AG08395 (cell line): ENCODE measurements at regions not wholly inside any gene's neighbourhood (a gene's known extent, or its start where the extent isn't known, plus 50 kb on each side); places are given as distances from the start of the nearest gene placed in this dataset.
"Not testable (repeated sequence)": the region's sequence is repeated elsewhere in the genome, so short reads cannot be mapped to it uniquely, and the experiment has no call there.

ENCODE experiments used
- DNase-seq: peaks from one replicate; pipeline ENCODE4 v3.0.0; 2012; ENCODE audit warnings: mixed read lengths, low spot score

DNA sequence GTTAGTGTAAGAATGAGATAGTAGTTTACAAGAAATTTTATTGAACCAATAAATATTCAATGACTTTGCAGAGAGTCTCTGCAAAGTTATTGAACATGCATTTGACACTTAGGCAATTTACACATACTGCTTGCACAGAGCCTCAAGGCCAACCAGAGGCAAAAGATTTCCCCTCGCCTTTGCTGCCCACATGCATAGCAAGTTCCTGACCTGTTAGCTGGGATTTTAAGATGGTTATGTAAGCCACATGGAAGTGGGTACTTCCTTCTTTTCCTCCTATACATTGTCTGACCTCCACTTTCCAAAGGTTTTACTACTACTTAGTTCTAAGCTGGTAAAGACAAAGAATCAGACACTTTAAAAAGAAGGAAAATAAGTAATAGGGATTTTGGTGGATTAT is 430.1 kb upstream of the FRG1 start:
- no peak for DNase-seq

DNA sequence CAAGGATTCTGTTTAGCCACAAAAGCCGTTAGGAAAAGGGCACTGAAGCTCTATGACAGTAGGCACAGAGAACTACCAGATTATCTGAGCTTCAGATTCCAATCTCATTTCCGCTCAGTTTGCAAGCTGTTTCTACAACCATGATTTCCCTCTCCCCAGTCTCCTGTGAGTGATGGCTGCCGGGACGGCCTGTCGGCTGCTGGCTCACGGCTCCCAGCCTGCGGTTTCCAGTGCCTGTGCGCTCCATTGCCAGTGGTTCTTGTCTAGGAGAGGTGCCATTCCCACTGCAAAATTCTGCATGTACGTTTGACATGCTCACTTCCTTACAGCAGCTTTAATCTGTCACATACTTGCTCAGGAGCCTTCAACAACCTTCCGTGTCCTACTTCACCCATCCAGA is 429.1 kb upstream of the FRG1 start:
- no peak for DNase-seq

DNA sequence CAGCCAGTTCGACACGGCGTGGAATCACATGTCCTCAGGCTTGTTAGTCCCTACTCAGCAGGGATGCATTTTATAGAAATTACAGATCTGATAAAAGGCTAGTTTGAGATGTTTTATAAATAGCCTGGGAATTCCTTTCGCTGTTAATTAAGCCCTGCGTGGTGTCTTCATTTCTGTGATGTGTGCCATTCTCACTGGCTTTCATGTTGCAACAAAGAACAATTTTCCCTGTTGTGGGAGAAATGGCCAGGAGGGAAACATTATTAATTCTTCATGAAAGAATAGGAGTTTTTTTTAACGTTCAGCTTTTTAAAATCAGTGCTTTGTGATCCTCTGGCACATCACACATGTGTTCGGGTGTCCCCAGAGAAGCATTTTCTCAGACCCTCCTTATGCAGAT is 427.3 kb upstream of the FRG1 start:
- no peak for DNase-seq

DNA sequence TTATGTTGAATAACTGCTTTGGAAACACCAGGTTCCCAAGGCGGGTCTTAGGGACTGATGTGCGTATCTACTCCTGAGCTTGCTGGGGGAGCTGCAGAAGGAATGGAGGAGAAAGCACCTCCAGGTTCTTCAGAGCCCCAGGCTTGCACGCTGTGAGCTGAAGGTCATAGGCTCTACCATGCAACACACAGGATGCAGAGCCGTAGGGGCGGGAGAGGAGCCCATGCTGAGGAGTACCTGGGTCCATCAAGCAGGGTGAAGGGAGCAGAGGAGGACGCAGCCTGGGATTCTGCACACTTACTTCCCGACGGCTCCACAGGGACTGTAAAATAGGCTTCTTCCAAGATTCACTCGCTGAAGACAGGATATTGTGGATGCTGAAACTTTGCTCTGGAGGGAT is 426.5 kb upstream of the FRG1 start:
- no peak for DNase-seq

DNA sequence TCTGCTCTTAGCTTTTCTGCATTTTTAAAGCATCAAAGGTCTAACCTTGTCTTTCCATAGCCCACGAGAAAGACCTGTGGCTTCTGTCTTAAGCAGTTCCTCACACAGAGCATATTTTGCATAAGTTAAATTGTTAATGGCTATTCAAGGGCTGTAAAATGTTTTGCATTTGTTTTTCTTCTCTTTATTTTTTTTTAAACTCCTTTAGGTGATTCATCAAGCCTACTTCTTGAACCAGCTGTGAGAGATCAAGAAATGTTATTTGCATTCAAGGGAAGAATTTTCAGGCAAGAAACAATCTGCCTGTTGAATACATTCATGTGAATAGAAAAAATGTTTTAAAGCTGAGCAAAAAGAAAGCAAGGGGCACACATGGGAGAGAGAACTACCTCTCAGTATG is 423.8 kb upstream of the FRG1 start:
- no peak for DNase-seq

DNA sequence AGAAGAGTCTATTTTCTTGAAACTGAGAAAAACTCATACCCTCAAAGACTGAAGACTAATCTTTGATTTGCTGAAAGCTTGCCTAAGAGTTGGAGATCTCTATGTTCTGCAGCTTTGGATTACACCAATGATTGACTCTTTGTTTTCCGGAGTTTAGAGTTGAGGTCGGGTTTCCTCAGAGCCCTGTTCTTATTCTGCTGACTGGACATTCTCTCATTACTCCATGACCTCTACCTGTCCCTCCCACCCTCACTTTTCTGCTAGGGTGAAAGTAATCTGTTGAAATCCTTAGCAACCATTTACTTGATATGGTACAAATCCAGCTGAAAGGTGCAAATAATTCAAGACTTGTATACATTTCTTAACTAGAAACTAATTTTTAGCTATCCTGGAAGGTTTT is 421.5 kb upstream of the FRG1 start:
- DNase-seq = no peak

DNA sequence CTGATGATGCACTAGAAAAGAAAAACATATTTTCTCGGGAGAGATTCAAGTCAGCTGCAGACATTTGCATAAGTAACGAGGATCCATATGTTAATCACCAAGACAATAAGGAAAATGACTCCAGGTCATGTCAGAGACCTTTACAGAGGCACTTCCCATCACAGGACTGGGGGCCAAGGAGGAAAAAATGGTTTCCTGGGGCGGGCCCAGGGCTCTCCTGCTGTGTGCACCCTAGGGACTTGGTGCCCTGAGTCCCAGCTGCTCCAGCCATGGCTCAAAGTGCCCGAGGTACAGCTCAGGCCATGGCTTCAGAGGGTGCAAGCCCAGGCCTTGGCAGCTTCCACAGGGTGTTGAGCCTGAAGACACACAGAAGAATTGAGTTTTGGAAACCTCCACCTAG is 415.4 kb upstream of the FRG1 start:
- no peak for DNase-seq

DNA sequence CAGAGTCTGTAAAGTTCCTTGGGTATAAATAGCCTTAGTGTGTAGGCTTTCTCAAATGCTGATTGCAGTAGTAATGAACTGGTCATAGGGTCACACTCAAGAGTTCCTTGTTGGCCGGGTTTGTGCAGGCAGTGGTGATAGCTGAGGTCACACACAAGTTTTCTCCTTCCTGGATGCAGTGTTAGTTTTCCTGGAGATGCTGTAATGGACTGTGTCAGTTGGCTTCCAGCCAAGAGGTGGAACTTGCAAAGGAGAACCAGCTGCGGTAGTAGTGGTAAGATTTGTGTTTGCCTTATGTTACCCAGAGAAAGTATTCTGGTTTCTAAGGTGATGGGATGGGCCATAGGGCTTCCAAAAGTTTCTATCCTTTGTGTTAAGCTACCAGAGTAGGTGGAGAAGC is 409.8 kb upstream of the FRG1 start:
- DNase-seq = no peak

DNA sequence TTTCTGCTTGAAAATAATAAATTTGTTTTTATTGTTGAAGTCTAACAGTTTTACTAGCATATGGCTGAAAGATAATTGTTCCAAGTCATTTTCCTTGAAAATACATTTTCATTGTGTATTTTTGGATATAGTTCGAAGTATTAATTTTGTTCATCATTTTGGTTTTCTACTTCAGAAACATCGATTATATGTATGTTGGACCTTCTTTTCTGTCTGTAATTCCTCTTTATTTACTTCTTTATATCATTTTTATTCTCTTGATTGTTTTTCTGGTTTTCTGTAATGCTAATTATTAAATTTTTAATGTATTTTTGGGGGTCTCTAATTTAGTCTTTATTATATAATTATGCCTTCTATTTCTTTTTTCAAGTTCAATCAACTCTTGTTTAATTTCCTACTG is 407.1 kb upstream of the FRG1 start:
- DNase-seq = no peak

DNA sequence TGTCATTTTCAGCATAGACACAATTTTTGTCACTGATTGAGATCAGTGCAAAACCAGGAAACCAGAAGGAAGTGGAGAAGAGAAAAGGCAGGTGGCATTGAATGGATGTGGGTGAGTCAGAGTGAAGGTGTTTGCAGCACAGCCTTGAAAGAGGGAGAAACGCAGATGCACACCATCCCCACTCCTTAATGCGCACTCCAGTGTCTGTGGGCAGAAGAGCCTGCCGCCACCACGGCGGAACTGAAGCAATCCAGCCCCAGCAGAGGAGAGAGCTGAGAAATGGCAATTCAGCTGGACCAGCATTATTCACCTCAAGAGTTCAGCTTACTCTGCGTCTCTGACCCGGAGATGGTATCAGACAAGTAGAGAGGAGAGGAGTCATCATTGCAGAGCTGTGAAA is 393.1 kb upstream of the FRG1 start:
- no peak for DNase-seq

DNA sequence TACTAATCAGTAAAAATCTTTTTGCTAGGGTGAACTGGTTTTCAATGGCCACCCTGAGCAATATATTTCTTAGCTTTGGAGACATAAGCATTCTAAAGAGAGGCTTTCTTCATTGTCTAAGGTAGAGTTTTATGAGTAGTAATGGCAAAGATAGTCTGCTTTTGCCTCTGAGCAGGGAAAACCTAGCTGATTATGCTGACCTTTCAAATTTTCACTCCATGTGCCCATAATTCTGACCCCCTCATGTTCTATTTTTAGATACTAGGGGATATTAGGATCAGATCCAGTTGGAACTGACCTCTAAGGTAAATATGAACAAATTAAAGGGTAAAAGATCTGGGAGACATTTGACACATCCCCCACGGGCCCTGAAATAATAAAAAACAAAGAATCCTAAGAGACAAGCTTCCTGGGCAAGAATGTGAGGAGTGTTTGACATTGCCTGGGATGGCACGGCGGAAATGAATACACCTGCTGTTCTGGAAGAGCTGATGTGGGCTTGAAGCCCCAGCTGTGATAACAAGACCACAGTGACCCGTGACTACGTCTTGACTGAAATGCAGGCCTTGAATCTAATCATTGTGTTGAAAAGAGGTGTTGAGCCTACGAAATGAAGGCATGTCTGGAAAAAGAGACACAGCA is 392.1 kb upstream of the FRG1 start:
- DNase-seq = no peak

DNA sequence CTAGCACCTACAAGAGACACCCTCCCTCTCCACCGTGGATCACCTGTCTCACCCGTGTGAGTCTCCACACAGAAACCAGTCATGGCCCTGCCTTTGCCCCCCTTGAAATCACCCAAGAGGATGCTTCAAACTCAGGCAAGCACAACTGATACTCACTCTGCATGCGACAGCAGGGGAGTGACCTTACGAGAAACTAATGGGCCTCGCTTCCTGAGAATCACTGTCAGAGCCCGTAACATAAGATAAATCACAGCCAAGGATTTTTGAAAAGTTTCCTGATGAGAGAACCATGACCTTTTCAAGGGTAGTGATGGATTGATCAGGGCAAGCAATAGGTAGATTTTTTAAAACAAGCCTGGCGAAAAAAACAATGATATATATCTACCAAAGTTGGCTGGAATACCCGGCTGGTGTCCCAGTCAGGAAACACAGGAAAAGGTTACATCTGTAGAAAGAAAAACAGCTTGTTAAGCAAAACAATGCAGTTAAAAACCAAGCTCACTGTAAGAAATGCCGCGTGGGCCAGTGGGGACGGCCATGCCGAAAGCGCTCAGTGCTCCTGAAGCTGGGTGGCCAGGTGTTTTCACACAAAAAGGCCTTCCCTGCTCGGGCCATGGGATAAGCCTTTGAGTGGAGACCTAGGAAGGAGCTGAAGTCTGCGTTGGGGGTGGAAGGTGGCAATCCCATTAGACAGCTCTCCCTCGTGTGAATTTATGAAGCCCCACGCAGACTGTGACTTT is 388.6 kb upstream of the FRG1 start:
- DNase-seq = not testable (repeated sequence)

DNA sequence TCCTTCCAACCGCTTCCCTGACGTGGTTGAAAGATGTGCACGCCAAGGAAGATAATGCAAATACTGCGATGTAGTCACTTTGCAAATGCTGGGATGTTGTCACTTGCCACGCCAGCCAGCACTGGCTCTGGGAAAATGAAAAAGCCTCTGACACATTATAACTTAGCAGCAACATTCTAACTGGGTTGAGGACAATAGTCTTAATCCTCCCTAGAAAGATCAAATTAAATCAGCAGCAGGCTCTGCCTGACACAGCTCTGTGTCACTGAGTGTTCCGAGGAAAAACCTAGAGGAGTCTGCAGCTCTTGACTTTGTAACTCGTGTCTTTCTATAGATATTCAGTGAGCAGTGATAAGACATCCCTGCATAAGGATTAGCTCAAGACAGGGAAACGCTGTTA is 380.1 kb upstream of the FRG1 start:
- DNase-seq = not testable (repeated sequence)

DNA sequence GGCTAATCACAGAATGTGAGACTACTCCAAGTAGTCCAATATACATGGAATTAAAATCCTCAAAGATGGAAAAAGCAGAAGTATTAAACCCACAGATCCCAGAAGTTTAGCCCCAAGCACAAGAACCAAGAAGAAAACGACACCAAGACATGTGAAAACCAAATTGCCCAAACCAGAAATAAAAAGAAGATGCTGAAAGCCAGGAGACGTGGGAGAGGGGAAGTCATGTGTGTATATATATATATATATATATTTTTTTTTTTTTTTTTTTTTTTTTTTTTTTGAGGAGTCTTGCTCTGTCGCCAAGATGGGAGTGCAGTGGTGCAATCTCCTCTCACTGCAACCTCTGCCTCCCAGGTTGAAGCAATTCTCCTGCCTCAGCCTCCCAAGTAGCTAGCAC is 376.9 kb upstream of the FRG1 start:
- not testable (repeated sequence) for DNase-seq

DNA sequence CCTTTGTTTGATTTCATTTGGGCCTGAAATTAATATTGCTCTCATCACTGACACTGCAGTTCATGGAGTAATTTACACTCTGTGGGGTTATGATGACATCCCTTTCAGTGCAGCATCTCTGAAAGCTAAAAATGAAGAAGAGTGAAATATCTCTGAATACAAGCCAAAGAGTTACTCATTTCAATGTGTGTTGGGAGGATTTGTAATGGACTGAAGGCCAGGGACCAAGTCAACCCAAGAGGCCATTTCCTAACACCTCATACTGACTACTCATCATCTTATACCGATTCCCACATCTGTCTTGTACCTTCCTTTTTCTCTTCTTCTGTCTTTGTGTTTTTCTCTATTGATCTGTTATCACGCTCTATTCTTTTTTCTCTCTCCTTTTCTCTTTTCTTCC is 374.4 kb upstream of the FRG1 start:
- not testable (repeated sequence) for DNase-seq

DNA sequence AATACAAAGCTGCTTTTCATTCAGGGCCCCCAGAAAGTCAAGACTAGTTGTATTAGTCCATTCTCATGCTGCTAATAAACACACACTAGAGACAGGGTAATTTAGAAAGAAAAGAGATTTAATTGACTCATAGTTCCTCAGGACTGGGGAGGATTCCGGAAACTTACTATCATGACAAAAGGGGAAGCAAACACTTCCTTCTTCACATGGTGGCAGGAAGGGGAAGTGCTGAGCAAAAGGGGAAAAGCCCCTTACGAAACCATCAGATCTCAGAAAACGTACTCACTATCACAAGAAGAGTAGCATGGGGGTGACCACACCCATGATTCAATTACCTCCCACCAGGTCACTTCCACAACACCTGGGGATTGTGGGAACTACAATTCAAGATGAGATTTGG is 373.8 kb upstream of the FRG1 start:
- DNase-seq = not testable (repeated sequence)

DNA sequence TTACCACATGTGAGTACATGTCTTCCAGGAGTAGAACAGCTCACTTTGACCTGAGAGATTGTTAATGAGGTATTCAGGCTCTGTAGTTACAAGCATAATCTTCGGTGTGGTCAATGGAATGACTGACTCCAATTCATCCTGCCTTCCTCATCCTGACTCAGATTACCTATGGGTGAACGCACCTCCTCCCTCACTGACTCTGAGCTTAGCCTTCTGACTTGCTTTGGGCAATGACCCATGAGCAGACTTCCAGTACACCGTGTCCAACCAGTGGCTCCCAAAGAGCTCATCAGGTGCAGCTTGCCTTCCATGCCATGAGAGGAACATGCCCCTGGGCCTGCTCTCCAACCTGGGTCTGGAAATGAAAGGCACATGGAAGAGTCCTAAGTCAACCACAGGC is 361.0 kb upstream of the FRG1 start:
- DNase-seq = not testable (repeated sequence)

DNA sequence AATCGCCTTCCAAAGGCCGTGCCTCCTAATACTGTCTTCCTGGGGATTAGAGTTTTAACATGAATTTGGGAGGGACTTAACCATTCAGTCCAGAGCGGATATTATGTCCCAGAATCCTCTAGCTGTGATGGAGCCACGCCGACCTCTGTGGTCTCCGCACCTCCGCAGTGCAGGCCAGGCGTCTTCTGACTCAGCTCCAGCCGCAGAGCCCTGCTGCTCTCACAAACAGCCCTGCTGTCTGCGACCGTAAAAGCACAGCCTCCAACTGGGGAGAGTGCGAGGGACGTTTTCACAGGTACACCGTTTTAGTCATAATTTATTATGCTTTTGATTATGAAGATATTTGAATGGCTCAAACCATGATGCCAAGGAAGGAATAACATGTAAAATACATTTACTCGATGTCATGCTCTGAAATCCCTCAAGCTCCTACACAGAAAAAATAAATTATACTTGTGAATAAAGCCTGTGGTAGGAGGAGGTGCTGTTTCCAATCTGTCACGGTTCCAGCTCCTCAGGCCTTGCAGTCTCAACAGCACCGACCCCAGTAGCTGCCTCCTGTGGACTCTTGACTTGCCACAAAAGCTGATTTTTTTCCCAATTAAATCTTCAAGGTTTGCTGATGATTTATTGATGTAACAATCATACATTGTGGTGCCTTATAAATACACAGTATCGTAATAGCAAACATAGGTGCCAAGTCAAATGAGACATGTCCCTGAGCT is 353.6 kb upstream of the FRG1 start:
- not testable (repeated sequence) for DNase-seq

DNA sequence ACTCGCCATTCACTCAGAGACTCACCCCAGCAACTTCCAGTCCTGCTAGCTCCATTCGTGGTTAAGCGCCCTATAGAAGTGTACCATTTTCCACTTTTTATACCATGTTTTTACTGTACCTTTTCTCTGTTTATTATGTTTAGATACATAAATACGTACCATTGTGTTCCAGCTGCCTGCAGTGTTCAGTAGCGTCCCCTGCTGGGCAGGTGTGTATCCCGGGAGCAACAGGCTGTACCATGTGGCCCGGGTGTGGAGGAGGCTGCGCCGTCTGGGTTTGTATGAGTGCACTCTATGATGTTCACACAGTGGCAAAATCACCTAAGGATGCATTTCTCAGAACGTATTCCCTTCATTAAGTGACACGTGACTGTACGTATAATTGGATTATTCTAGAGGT is 351.5 kb upstream of the FRG1 start:
- DNase-seq = not testable (repeated sequence)

DNA sequence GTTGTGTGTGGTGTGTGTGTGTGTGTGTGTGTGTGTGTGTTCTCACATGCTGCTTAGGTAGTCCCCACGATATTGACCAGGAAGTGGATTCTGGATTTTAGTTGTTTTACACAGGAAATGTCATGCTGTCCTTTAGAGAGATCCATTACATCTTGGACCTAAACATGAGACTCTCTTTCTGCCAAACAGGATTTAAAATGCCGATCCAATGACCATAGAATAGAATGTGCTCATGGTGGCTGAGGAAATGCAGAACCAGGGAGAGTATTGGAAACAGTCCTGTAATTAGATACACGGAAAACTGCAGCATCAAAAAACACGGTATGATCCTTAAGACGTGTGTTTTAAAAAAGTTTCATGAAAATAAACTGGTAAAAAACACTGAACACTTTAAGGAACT is 347.8 kb upstream of the FRG1 start:
- no peak for DNase-seq

DNA sequence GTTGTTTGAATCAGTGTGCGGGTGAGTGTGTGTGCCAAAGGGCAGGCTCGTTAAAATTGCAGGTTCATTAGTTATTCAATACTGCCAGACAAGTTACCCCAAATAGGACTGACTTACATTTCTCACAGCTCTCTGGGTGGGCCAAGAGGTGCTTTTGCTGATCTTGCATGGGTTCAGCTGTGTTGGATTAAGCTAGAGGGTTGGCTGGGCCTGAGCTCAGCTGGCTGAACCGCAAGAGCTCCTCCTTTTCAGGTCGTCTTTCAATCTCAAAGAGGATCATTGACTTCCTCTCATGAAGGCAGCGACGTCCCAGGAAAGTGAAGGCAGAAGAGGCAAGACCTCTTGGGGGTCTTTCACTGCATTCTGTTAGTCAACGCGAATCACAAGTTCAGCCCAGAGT is 343.3 kb upstream of the FRG1 start:
- no peak for DNase-seq

DNA sequence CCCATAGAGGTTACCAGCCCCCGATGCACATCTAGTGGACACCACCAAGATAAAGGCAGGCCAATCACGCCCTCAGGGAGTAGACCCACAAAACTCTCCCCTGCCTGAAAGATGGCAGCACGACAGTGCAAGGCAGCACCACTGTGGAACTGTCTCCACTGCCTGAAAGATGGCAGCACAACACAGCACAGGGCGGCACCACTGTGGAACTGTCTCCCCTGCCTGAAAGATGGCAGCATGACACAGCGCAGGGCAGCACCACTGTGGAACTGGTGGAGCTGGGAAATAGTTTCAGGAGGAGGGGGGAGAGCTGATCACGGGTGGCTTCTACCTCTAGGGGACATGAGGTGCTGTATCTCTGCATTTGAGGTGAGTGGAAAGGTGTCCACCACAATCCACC is 340.4 kb upstream of the FRG1 start:
- DNase-seq = no peak

DNA sequence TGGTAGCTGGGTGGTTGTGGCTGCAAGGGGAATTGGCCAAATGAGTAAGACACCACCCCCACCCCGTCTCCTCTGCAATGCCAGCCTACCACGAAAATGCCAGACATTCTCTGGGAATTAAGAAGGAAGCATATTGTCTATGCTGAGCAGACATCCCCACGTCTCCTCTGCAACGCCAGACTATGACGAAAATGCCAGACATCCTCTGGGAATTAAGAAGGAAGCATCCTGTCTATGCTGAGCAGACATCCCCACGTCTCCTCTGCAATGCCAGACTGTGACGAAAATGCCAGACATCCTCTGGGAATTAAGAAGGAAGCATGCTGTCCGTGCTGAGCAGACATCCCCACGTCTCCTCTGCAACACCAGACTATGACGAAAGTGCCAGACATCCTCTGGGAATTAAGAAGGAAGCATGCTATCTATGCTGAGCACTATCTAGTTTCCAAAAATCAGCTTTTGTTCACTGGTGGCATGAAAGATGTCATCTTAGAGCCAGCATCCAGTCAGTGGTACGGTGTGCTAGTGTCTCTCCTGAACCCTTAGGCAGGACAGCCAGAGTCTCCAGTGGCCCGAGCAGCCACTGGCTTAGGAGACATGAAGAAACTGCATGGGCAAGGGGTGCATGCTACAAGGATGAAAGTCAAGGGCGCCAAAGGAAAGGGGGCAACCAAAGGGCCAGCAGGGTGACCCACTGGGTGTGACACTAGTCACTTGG is 339.8 kb upstream of the FRG1 start:
- DNase-seq = no peak
